ENCODE measurements at regions not wholly inside any gene's neighbourhood (a gene's known extent, or its start where the extent isn't known, plus 50 kb on each side); places are given as distances from the start of the nearest gene placed in this dataset.

DNA sequence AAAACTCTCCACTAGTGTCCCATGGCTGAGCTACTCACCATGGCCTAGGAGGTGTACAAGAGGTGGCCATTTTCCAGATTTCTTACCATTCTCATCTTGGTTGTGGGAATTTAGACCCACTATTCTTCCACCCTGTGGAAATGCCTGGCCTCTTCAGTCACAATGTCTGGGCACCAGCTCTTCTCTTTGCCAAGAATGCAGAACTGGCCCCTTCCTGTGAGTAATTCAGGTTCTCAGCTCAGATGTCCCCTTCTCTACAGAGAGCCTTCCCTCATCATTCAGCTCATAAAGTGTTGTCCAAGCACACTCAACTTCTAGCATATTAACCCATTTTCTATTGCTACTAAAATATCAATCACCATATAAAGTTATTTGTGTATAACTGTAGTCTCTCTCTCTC, 575.5 kb upstream of the KCNMB2 start:
- Histone ChIP-seq H3K4me3 (ENCODE audit: low read depth in 1 of 2, low read length in 1 of 2) (no peak overlapping the region), H3K4me1 (ENCODE audit: control insufficient read depth in 1 of 2, insufficient read depth in 1 of 2, low read depth in 1 of 2, low read length in 1 of 2) (no peaks in the 10 kb centered on the region), H3K27me3 (no peaks in the 10 kb centered on the region), H3K9me3 (no peaks in the 10 kb centered on the region), H3K27ac (no peak overlapping the region), H3K36me3 (no peaks in the 10 kb centered on the region)
- TF ChIP-seq, protein P1, sequence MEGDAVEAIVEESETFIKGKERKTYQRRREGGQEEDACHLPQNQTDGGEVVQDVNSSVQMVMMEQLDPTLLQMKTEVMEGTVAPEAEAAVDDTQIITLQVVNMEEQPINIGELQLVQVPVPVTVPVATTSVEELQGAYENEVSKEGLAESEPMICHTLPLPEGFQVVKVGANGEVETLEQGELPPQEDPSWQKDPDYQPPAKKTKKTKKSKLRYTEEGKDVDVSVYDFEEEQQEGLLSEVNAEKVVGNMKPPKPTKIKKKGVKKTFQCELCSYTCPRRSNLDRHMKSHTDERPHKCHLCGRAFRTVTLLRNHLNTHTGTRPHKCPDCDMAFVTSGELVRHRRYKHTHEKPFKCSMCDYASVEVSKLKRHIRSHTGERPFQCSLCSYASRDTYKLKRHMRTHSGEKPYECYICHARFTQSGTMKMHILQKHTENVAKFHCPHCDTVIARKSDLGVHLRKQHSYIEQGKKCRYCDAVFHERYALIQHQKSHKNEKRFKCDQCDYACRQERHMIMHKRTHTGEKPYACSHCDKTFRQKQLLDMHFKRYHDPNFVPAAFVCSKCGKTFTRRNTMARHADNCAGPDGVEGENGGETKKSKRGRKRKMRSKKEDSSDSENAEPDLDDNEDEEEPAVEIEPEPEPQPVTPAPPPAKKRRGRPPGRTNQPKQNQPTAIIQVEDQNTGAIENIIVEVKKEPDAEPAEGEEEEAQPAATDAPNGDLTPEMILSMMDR (IDR thresholded peaks at IDR 0.05) = no peak

DNA sequence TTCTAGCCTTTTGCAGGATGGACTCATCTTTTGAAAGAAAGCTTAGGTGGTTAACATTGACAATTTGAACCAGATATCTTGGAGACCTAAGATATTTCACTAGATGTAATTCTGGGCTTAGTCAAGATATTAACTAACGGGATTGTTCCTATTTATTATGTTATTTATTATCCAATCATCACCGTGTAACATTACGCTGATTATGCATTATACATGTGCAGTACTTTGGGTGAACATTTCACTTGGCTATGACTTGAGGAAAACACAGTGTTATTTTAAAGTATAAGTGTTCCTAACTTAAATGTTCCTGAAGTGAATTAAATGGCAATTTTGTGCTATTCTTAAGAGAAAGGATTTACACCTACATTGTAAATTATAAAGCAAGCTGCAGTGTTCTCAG, 574.5 kb upstream of the KCNMB2 start:
- no peak overlapping the region for H3K27ac ChIP-seq
- no peaks in the 10 kb centered on the region for H3K4me1 ChIP-seq (ENCODE audit: control insufficient read depth in 1 of 2, insufficient read depth in 1 of 2, low read depth in 1 of 2, low read length in 1 of 2)
- TF ChIP-seq, protein P1 (IDR thresholded peaks at IDR 0.05) = no peak
- H3K4me3 ChIP-seq (ENCODE audit: low read depth in 1 of 2, low read length in 1 of 2) = no peak overlapping the region
- no peaks in the 10 kb centered on the region for H3K27me3 ChIP-seq
- H3K9me3 ChIP-seq = no peaks in the 10 kb centered on the region
- no peaks in the 10 kb centered on the region for H3K36me3 ChIP-seq

DNA sequence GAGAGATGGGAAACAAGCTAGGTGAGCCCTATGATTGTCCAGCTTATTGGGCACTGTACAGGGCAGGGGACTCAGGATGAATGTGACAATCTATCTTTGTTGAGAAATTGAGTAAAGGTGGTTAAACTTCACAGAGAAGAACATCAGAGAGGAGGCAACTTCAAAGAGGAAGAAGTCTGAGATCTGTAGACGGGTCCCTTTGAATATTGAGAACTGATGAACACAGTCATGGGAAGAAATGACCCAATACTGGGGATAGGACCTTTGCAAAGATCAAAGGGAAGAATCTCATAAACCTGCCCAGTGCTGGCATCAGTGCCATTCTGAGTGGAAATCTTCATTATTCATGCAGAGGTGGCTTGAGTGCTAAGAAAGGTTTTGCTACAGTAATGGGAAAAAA, 569.7 kb upstream of the KCNMB2 start:
- TF ChIP-seq, protein P1 (IDR thresholded peaks at IDR 0.05) = no peak
- Histone ChIP-seq H3K27ac (no peak overlapping the region), H3K4me3 (ENCODE audit: low read depth in 1 of 2, low read length in 1 of 2) (no peak overlapping the region), H3K27me3 (no peaks in the 10 kb centered on the region), H3K36me3 (no peaks in the 10 kb centered on the region), H3K4me1 (ENCODE audit: control insufficient read depth in 1 of 2, insufficient read depth in 1 of 2, low read depth in 1 of 2, low read length in 1 of 2) (no peaks in the 10 kb centered on the region), H3K9me3 (no peaks in the 10 kb centered on the region)

DNA sequence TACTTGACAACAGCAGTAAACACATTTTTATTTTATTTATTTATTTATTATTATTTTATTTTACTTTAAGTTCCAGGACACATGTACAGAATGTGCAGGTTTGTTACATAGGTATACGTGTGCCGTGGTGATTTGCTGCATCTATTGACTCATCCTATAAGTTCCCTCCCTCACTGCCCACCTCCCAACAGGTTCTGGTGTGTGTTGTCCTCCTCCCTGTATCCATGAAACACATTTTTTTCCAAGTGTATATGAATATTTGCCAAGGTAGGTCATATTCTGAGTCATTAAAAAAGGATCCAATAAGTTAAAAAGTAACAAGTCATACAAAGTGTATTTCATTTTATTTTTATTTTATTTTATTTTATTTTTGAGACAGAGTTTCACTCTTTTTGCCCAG, 567.3 kb upstream of the KCNMB2 start:
- Histone ChIP-seq H3K36me3 (no peaks in the 10 kb centered on the region), H3K27me3 (no peaks in the 10 kb centered on the region), H3K9me3 (no peaks in the 10 kb centered on the region), H3K4me3 (ENCODE audit: low read depth in 1 of 2, low read length in 1 of 2) (no peak overlapping the region), H3K27ac (no peak overlapping the region), H3K4me1 (ENCODE audit: control insufficient read depth in 1 of 2, insufficient read depth in 1 of 2, low read depth in 1 of 2, low read length in 1 of 2) (no peaks in the 10 kb centered on the region)
- TF ChIP-seq, protein P1 (IDR thresholded peaks at IDR 0.05) = no peak

- Histone ChIP-seq H3K9me3 (no peaks in the 10 kb centered on the region), H3K27me3 (no peaks in the 10 kb centered on the region), H3K4me3 (ENCODE audit: low read depth in 1 of 2, low read length in 1 of 2) (no peak overlapping the region), H3K36me3 (no peaks in the 10 kb centered on the region), H3K4me1 (ENCODE audit: control insufficient read depth in 1 of 2, insufficient read depth in 1 of 2, low read depth in 1 of 2, low read length in 1 of 2) (no peaks in the 10 kb centered on the region), H3K27ac (no peak overlapping the region)
- TF ChIP-seq, protein P1 (IDR thresholded peaks at IDR 0.05) = no peak
Measured at GRCh38 chr3:177973241-177973840, 562.9 kb upstream of the KCNMB2 start.

DNA sequence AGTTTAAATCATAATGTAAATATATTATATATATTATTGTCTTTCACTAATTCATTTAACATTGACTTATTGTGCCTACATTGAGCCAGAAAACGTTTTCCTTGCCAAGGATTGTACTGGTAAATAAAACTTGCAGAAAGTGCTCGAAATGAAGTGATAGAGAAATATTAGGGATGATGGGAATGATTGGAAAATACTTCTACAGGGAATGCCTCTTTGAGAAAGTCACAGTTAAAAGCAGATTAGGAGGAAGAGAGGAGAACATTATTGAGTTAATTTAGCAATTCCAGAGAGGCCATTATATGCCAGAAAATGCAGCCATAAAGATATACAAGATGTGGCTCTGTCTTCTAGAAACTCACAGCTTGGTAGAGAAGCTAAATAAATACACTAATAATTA, 560.0 kb upstream of the KCNMB2 start:
- H3K9me3 ChIP-seq = no peaks in the 10 kb centered on the region
- H3K36me3 ChIP-seq = no peaks in the 10 kb centered on the region
- TF ChIP-seq, protein P1 (IDR thresholded peaks at IDR 0.05) = no peak
- H3K4me3 ChIP-seq (ENCODE audit: low read depth in 1 of 2, low read length in 1 of 2) = no peak overlapping the region
- H3K4me1 ChIP-seq (ENCODE audit: control insufficient read depth in 1 of 2, insufficient read depth in 1 of 2, low read depth in 1 of 2, low read length in 1 of 2) = no peaks in the 10 kb centered on the region
- H3K27me3 ChIP-seq = no peaks in the 10 kb centered on the region
- H3K27ac ChIP-seq = no peak overlapping the region
